Stimulated activated CD4-positive, alpha-beta T cell treated with anti-CD3 and anti-CD28 coated beads, Interleukin-2, amount 100 ng/mL, for 4 hours (primary cell): ENCODE measurements at regions not wholly inside any gene's neighbourhood (a gene's known extent, or its start where the extent isn't known, plus 50 kb on each side); places are given as distances from the start of the nearest gene placed in this dataset.
"Not testable (repeated sequence)": the region's sequence is repeated elsewhere in the genome, so short reads cannot be mapped to it uniquely, and the experiment has no call there.

Source experiments
- DNase-seq: peaks from one replicate; pipeline ENCODE4 v3.0.0-alpha.2; 2020; ENCODE audit warnings: low read depth

DNA sequence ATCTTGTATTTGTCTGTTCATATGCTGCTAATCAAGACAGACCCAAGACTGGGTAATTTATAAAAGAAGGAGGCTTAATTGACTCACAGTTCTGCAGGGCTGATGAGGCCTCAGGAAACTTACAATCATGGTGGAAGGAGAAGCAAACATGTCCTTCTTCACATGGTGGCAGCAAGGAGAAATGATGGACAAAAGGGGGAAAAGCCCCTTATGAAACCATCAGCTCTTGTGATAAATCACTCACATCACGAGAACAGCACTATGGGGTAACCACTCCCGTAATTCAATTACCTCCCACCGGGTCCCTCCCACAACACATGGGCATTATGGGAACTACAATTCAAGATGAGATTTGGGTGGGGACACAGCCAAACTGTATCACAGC lies 117.0 kb downstream of the TTC6 start:
- DNase-seq = not testable (repeated sequence)

DNA sequence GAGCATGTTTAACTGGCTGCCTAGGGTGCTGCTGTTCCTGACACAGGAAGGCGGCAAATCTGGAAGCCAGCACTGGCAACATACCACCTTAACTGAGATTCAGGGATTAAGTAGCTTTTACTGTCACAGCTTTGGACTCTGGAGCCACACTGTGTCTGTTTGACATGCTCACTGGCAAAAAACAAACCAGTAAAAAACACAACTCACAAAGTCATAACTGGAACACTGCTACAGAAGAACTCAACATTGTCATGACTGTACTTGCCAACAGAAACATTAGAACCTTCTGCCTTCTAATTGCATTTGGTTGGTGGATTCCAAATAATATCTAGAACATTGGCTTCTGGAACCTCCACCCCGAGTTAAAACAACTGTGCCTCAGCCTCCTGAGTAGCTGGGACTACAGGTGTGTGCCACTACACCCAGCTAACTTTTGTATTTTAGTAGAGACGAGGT lies 117.6 kb downstream of the TTC6 start:
- DNase-seq = no peak

DNA sequence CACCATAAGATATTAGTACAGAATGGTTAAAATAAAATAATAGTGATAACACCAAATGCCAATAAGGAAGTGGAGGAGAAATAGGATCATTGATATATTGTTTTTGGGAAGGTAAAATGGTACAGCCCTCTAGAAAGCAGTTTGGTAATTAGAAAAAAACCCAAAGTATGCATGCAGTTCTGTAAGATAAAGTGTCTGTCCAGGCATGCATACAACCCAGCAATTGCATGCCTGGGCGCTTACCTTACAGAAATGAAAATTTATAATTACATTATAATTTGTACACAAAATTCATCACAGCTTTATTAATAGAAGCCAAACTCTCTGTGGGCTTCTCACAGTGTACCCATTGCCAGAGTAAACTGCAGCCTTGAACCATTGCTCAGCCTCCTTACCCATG lies 124.7 kb downstream of the TTC6 start:
- no peak for DNase-seq

- DNase-seq = no peak
These were observed 126.7 kb downstream of the TTC6 start for GRCh38 chr14:37721976-37722659.

GRCh38 chr14:37723515-37723914 lies 128.1 kb downstream of the TTC6 start:
- no peak for DNase-seq

DNA sequence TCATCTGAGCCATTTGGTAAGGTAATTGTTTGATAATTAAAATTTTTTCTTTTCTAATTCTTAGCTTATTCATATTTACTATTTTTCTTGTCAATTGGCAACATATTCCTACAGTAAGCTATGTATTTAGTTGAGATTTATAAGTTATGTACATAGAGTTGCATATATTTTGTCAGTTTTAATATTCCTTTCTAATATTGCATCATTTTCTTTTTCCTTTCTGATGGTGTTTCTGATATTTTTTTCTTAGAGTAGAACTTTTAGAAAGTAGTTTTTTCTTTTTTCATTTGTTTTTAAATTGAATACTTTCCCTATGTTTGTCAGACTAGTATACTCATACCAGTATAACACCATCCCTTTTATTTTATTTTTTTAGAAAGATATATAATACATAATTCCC lies 131.3 kb downstream of the TTC6 start:
- DNase-seq = no peak

- no peak for DNase-seq
These were observed 133.8 kb downstream of the TTC6 start for GRCh38 chr14:37729218-37729617.

- DNase-seq = no peak
These were observed 135.7 kb downstream of the TTC6 start for GRCh38 chr14:37731094-37731493.

DNA sequence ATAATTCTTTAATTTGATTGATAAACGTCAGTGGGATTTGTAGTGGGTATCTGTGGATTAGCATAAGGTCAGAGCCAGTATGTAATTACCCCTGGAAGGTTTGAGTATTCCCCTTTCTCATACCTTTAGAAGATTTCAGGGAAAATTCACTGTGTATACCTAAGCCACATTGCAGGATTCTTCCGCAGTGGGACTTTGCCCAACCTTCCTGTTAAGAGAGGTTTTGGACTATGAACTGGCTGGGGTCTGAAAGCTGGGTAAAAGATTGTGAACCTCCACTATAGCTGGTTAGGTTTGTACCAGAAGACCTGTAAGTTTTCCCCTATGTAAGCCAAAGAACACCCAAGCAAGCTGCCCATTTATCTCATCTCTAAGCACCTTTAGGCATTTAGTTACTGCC lies 150.2 kb downstream of the TTC6 start:
- no peak for DNase-seq

GRCh38 chr14:37746140-37746832 lies 150.9 kb downstream of the TTC6 start:
- no peak for DNase-seq

- DNase-seq = no peak
These were observed 158.0 kb downstream of the TTC6 start for GRCh38 chr14:37753459-37753858.

GRCh38 chr14:37760275-37760674 lies 164.8 kb downstream of the TTC6 start:
- DNase-seq = not testable (repeated sequence)

DNA sequence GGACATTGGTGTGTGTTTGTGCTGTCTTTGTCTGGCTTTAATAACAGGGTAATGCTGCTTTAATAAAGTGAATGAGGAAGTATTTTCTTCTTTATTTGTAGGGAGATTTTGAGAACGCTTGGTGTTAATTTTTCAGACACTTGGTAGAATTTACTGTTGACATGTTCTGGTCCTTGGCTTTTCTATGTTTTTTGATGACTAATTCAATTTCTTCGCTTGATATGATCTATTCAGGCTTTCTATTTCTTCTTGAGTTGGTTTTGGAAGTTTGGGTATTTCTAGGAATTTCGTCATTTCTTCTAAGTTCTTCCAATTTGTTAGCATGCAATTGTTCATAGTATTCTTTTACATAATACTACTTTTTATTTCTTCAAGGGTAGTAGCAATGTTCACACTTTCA lies 167.8 kb downstream of the TTC6 start:
- no peak for DNase-seq

GRCh38 chr14:37772283-37772682 lies 176.9 kb downstream of the TTC6 start:
- not testable (repeated sequence) for DNase-seq

GRCh38 chr14:37776791-37777499 lies 181.5 kb downstream of the TTC6 start:
- no peak for DNase-seq

DNA sequence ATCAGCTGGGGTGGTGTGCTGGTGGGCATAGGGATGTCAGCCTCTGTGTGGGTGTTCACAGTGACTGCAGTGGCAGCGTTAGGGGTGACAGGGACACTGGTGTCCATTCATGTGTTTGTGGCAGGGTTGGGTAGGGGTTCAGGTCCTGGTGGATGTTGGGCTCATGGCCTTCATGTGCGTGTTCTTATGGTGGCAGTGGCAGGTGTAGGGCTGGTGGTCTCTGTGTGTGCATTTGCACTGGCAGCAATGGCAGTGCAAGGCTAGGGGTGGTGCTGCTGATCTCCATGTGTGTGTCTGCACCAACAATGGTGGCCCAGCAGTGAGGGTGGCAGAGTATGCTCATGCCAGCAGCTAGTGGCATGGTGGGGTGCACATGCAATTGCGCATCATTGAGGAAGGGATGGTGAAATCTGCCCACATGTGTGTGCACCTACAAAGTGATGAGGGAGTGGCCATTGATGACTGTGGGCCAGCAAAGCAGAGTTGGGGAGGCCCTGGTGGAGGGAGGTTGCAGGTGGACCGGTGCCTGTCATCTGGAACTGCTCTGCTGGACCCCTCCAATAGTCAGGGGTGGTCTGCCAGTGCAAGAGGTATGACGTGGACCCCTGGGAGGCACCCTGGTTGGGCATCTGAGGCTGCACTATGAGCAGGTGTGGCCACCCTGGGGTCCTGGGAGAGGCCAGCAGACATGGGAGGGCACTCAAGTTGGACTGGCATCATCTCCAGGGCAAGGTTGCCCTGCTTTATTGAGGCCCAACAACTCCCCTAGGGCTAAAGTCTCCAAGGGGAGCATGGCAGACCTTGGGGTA lies 182.9 kb downstream of the TTC6 start:
- DNase-seq = no peak

GRCh38 chr14:37779480-37779879 lies 184.1 kb downstream of the TTC6 start:
- no peak for DNase-seq

DNA sequence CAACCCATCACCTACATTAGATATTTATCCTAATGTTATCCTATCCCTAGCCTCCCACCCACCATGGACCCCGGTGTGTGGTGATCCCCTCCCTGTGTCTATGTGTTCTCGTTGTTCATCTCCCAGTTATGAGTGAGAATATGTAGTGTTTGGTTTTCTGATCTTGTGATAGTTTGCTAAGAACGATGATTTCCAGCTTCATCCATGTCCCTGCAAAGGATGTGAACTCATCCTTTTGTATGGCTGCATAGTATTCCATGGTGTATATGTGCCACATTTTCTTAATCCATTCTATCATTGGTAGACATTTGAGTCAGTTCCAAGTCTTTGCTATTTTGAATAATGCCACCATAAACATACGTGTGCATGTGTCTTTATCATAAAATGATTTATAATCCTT lies 185.3 kb downstream of the TTC6 start:
- not testable (repeated sequence) for DNase-seq

- DNase-seq = not testable (repeated sequence)
These were observed 188.9 kb downstream of the TTC6 start for GRCh38 chr14:37784203-37784826.

GRCh38 chr14:37784827-37785223 lies 189.4 kb downstream of the TTC6 start:
- not testable (repeated sequence) for DNase-seq

GRCh38 chr14:37785298-37785697 lies 189.9 kb downstream of the TTC6 start:
- not testable (repeated sequence) for DNase-seq
